Inferior parietal cortex (tissue), 1 donor: ENCODE measurements at regions not wholly inside any gene's neighbourhood (a gene's known extent, or its start where the extent isn't known, plus 50 kb on each side); places are given as distances from the start of the nearest gene placed in this dataset.
"Not testable (repeated sequence)": the region's sequence is repeated elsewhere in the genome, so short reads cannot be mapped to it uniquely, and the experiment has no call there.

ENCODE experiments used
- DNase-seq: peaks from one replicate; pipeline ENCODE4 v3.0.0-alpha.2; 2016; ENCODE audit errors: extremely low spot score

DNA sequence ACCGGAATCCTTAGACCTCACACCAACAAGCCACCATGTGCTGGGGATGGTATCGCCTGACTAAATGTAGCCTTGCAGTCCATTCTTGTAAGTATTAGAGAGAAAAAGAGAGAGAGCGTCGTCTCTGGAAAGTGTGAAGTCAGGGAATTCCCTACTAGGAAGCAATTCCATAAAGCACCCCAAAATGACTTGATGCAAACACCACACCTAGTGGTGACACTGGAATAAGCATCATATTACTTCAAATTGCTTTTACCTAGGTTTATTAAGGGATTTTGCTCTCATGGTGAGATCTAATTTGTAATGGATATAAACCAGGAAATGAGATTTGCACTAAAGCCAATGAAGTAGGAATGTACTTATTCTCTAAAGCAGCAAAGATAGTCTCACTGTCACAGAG lies 111.4 kb upstream of the METTL9 start:
- DNase-seq = not testable (repeated sequence)

- not testable (repeated sequence) for DNase-seq
Measured at GRCh38 chr16:21499046-21499445, 100.3 kb upstream of the METTL9 start.

- not testable (repeated sequence) for DNase-seq
Measured at GRCh38 chr16:21501223-21501868, 98.0 kb upstream of the METTL9 start.

DNA sequence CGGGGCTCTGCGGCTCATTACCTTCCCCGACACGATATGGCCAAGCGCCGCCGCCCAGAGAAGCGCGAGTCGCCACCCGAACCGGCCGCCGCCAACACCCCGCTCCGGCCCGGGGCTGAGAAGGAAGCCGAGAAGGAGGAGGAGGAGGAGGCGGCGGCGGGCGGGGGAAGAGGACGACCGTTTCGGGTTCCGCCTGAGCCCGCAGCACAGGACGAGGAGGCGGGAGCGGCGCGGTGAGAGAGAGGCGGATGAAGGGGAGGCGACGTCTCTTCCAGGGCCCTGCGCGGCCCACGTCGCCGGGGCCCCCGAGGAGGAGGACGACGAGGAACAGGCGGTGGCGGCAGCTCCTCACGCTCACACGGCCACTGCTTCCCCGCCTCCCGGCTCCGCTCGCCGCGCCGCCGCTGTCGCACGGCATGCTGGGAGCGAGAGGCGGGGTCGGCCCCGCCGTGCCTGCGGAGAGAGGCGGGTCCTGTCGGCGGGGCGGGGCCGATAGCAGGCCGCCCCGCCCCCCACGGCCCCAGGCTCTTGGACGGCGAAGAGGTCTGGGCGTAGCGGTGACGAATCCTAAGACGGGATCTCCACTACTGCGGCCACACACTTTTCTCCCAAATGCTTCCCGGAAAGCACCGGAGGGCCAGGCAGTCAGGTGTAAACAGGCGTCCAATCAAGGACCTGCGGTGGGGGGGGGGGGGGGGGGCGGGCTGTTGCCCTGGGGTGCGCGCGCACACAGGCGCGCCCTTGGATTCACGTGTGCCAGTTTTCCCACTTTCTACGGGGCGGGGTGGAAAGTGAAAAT lies 97.3 kb upstream of the METTL9 start:
- peak; percentile 97 for DNase-seq

GRCh38 chr16:21503574-21503920 lies 95.8 kb upstream of the METTL9 start:
- not testable (repeated sequence) for DNase-seq

DNA sequence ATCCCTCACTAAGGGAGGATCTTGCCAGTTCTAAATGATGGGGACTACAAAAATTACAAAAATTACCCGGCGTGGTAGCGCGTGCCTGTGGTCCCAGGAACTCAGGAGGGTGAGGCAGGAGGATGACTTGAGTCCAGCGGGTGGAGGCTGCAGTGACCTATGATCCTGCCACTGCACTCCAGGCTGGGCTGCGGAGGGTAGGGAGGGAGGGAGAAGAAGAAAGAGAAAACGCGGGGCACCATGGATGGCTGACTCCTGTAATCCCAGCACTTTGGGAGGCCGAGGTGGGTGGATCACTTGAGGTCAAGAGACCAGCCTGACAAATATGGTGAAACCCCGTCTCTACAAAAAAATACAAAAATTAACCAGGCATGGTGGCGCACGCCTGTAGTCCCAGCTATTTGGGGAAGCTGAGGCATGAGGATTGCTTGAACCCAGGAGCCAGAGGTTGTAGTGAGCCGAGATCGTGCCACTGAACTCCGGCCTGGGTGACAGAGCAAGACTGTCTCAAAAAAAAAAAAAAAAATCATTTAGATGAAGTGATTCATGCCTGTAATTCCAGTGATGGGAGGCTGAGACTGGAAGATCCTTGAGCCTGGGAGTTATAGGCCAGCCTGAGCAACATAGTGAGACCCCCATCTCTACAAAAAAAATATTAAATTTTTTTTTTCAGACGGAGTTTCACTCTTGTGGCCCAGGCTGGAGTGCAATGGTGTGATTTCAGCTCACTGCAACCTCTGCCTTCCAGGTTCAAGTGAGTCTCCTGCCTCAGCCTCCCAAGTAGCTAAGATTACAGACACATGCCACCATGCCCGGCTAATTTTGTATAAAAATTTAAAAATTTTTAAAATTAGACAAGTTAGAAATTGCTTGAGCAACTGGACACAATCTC lies 95.2 kb upstream of the METTL9 start:
- not testable (repeated sequence) for DNase-seq

GRCh38 chr16:21505751-21506520 lies 93.4 kb upstream of the METTL9 start:
- not testable (repeated sequence) for DNase-seq

GRCh38 chr16:21506857-21507456 lies 92.4 kb upstream of the METTL9 start:
- DNase-seq = not testable (repeated sequence)

DNA sequence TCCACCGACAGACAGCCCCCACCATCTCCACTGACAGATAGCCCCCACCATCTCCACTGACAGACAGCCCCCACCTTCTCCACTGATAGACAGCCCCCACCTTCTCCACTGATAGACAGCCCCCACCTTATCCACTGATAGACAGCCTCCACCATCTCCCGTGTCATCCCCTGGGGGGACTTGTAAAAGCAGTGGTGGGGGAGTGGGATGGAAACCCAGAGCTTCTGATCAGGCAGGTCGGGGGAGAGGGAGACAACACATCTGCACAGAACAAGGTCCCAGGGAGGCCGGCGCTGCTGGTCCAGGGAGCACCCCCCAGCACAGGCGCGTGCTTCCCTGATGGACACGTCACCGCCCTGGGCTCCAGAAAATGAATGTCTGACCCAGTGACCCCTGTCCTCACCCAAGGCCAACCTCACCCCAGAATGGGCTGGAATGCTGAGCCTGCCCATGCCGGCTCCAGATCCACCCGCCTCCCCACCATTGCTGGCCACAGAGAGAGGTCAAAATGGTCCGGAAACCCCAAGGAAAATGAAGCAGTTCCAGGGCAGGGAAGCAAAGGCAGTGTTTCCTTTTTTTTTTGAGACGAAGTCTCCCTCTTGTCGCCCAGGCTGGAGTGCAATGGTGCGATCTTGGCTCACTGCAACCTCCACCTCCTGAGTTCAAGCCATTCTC lies 91.6 kb upstream of the METTL9 start:
- not testable (repeated sequence) for DNase-seq

DNA sequence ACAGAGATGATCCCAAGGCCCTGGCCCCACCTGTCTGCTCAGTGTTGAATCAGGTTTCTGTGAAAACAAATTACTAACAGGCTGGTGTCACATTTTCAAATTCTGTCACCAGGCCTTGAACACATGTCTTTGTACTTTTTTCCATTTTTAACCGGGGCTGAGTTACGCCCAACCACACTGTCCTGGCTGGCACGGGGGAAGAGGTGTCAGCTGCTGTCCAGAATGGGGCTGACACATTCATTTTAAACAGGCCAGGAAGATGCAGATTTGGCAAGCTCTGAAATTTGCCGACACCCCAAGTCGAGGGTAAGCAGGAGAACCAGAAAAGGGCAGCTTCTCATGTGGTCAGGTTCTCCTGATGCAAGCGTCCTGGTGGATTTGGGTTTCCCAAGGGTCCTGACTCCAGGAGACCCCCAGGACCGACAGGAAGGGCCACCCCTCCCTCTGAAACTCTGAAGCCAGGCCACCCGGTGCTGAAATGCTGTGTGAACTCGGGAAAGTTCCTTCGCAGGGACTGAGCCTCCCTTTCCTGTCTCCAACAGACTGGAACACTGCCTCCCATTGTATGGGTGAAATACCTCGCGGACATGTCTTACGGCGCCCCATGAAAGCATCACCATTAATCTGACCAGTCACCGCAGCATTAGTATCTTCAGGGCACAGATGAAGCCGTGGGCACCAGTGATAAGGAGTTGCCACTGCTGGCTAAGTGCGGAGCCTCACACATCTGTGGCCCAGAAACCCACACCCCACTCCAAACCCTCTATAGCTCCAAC lies 90.5 kb upstream of the METTL9 start:
- not testable (repeated sequence) for DNase-seq

GRCh38 chr16:21509437-21510086 lies 89.8 kb upstream of the METTL9 start:
- DNase-seq = not testable (repeated sequence)

GRCh38 chr16:21510869-21511255 lies 88.5 kb upstream of the METTL9 start:
- DNase-seq = not testable (repeated sequence)

DNA sequence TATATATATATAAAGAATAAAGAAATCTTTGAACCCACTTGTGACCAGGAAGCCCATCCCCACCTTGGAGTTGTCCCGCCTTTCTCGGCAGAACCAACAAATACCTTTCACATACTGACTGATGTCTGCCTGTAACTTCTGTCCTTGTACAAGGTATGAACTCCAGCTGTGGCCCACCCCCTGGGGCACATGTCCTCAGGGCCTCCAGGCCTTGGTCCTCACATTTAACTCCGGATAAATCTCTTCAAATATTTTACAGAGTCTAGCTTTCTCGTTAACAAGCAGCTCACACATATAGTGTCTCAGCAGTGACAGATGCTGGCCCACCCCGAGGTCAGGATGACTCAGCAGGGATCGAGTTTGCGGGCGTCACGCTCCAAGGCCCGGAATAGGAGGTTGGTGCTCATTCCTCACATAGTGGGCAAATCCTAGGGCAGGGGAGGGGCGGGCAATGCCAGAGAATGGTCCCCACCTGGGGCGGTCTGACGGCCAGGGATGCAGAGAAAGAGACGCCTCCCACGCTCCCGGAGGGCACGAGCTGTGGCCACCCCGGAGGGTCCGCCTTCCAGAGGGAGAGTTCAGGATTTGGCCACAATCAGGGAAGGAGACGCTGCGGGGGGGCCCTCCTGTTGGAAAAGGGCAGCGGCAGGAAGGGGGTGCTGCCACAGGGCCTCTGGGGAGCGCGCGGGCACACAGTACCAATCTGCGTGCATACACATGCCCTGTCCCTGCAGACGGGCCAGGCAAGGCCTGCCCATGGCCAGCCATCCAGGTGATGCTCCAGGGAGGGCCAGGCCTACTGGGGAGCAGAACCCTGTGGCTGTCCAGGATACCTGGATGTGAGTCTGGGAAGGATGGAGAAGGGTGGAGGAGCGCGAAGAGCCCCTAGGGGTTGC lies 87.8 kb upstream of the METTL9 start:
- not testable (repeated sequence) for DNase-seq

- DNase-seq = not testable (repeated sequence)
Measured at GRCh38 chr16:21512280-21513192, 86.8 kb upstream of the METTL9 start.

DNA sequence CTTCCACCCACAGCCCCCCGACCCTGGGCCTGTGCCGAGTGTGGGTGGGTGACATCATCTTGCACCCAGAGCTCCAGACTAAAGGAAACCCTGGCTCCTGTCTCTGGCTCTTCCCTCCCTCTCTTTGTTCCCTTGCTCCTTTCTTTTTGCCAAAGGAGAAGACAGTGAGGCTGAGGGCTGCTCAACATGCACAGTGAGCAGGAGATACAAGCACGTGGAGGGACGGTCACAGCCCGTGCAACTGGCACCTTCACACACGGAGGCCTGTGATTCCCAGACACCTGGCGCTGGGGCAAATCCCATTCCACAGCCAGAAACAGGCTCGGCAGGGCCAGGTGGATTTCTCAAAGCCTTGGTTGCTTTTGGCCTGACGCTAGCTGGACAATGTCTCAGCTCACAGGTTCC lies 86.0 kb upstream of the METTL9 start:
- not testable (repeated sequence) for DNase-seq

GRCh38 chr16:21513812-21514473 lies 85.4 kb upstream of the METTL9 start:
- not testable (repeated sequence) for DNase-seq
